Right lobe of liver (tissue), 6 donors: ENCODE measurements at regions not wholly inside any gene's neighbourhood (a gene's known extent, or its start where the extent isn't known, plus 50 kb on each side); places are given as distances from the start of the nearest gene placed in this dataset.

ENCODE experiments used
- ATAC-seq, 4 donors: fragments of 200-7000 bp; cut with Tn5 transposase; one replicate each; pipeline ENCODE4 v1.9.1; 2020; ENCODE audit warnings: mild to moderate bottlenecking in 4 of 4, moderate library complexity in 4 of 4
- DNase-seq, 3 donors: peaks; one replicate each; pipeline ENCODE4 v3.0.0-alpha.2; 2020
- H3K27ac ChIP-seq, 3 donors: fragments of 200-600 bp; one replicate each; pipeline ENCODE4 v1.8.0; 2022
- H3K27me3 ChIP-seq, 2 donors: fragments of 200-600 bp; one replicate each; pipeline ENCODE4 v1.8.0; 2022
- H3K36me3 ChIP-seq, 4 donors: fragments of 200-600 bp; sonication (generic) in 1 of 4; one replicate each; pipeline versions ENCODE4 v1.5.1 to v1.8.0; 2017 to 2022; ENCODE audit warnings: control low read depth in 1 of 4
- H3K4me1 ChIP-seq, 4 donors: fragments of 200-600 bp; sonication (generic) in 1 of 4; one replicate each; pipeline versions ENCODE4 v1.5.1 to v1.8.0; 2017 to 2022; ENCODE audit warnings: control low read depth in 1 of 4
- H3K4me3 ChIP-seq, 3 donors: fragments of 200-600 bp; one replicate each; pipeline ENCODE4 v1.8.0; 2022
- H3K9me3 ChIP-seq, 4 donors: fragments of 200-600 bp; sonication (generic) in 1 of 4; one replicate each; pipeline versions ENCODE4 v1.5.1 to v1.8.0; 2017 to 2022; ENCODE audit warnings: control low read depth in 1 of 4
- POLR2A ChIP-seq: fragments of 450-650 bp; IDR thresholded peaks from one replicate; pipeline ENCODE4 v1.6.1; 2017; ENCODE audit warnings: antibody characterized with exemption, mild to moderate bottlenecking
- WGBS: methylation state at CpG from one replicate; pipeline ENCODE4 v1.1.6; 2018; ENCODE audit warnings: low coverage, low lambda C conversion rate; ENCODE audit not compliant: insufficient coverage; ENCODE audit errors: missing lambda C conversion rate; 5-methylcytosine and 5-hydroxymethylcytosine counted together
- intact Hi-C, 2 donors: fragments of 100-400 bp; cut with DNase I; formaldehyde crosslinking; loops; one replicate each; pipeline versions ENCODE4 v1.11.2 to v1.14.1; 2022
- TF ChIP-seq, protein P1 (sequence below), 4 donors: fragments of 200-600 bp in 3 of 4; fragments of 450-650 bp in 1 of 4; IDR thresholded peaks; one replicate each; pipeline versions ENCODE4 v1.5.1 to v1.8.0; 2016 to 2022; ENCODE audit warnings: antibody characterized with exemption in 4 of 4, mild to moderate bottlenecking in 2 of 4
- donor health status: DM: no; HTN: yes; CAD: no.
- donor health status: DM: no; HTN: no; CAD: no.
- donor health status: DM: no; HTN: no; CAD: no.
- donor health status: DM: no; HTN: yes; CAD: no.
- donor health status: DM: no; HTN: yes; CAD: no.

DNA sequence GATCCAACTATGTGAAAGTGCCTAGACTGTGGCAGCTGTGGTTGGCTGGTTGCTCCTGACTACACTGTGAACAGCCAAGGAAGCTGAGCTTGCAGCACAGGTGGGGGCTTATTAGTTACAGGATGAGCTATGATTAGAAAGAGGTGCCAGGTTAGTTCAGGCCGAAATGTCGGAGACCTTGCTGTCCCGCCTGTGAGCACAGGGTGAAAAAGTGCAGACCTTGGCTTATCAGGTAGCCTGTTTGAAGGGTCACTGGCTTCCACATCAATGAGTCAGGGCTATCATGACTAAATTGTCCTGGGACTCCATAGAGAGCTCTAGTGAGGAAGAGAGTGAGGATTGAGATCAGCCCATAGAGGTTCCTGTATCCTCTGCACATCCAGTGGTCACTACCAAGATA is 114.3 kb upstream of the PLPPR1 start:
- no peaks in the 10 kb centered on the region for H3K27me3 ChIP-seq
- no peak for TF ChIP-seq POLR2A
- TF ChIP-seq, protein P1, sequence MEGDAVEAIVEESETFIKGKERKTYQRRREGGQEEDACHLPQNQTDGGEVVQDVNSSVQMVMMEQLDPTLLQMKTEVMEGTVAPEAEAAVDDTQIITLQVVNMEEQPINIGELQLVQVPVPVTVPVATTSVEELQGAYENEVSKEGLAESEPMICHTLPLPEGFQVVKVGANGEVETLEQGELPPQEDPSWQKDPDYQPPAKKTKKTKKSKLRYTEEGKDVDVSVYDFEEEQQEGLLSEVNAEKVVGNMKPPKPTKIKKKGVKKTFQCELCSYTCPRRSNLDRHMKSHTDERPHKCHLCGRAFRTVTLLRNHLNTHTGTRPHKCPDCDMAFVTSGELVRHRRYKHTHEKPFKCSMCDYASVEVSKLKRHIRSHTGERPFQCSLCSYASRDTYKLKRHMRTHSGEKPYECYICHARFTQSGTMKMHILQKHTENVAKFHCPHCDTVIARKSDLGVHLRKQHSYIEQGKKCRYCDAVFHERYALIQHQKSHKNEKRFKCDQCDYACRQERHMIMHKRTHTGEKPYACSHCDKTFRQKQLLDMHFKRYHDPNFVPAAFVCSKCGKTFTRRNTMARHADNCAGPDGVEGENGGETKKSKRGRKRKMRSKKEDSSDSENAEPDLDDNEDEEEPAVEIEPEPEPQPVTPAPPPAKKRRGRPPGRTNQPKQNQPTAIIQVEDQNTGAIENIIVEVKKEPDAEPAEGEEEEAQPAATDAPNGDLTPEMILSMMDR (IDR thresholded peaks at IDR 0.05) = no peak
- no peaks in the 10 kb centered on the region for H3K9me3 ChIP-seq
- WGBS = 80% methylated on average over 1 of the region's 3 CpGs
- DNase-seq = no peak
- intact Hi-C loops = no loop called here
- no peak overlapping the region for H3K4me3 ChIP-seq
- ATAC-seq = no peak
- H3K36me3 ChIP-seq = no peaks in the 10 kb centered on the region
- no peak overlapping the region for H3K27ac ChIP-seq
- H3K4me1 ChIP-seq = no peaks in the 10 kb centered on the region

DNA sequence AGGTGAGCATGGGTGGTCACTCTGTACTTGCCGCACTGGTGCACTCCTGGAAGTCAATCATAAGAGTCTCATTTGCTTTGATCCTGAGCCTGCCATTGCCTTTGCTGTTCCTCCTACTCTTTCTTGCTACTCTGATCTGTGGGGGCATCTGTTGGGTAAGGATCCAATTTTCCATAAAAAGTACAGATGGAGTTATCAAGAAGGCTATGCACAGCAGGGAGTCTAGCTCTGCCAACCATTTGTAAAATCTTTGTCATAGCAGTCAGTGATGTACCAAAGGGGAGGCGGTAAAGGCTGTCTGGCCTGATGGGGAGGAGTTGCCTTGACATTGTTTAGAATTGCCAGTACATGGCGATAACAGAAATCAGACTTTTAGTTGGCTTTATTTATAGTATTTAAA is 109.0 kb upstream of the PLPPR1 start:
- TF ChIP-seq POLR2A = no peak
- TF ChIP-seq, protein P1 (IDR thresholded peaks at IDR 0.05) = no peak
- Histone ChIP-seq H3K4me1 (no peaks in the 10 kb centered on the region), H3K27ac (no peak overlapping the region), H3K27me3 (no peaks in the 10 kb centered on the region), H3K4me3 (no peak overlapping the region), H3K9me3 (no peaks in the 10 kb centered on the region), H3K36me3 (no peaks in the 10 kb centered on the region)
- ATAC-seq = no peak
- WGBS = 82% methylated on average over 3 of the region's 3 CpGs
- no peak for DNase-seq
- intact Hi-C loops = no loop called here

GRCh38 chr9:100926366-100926765 is 102.2 kb upstream of the PLPPR1 start:
- no peak overlapping the region for H3K4me3 ChIP-seq
- 38% methylated on average over 2 of the region's 2 CpGs for WGBS
- no peaks in the 10 kb centered on the region for H3K27me3 ChIP-seq
- H3K9me3 ChIP-seq = no peaks in the 10 kb centered on the region
- TF ChIP-seq, protein P1 (IDR thresholded peaks at IDR 0.05) = no peak
- no peak for TF ChIP-seq POLR2A
- no peaks in the 10 kb centered on the region for H3K4me1 ChIP-seq
- DNase-seq (no peak), ATAC-seq (no peak)
- no peak overlapping the region for H3K27ac ChIP-seq
- intact Hi-C loops = no loop called here
- no peaks in the 10 kb centered on the region for H3K36me3 ChIP-seq

- no peaks in the 10 kb centered on the region for H3K9me3 ChIP-seq
- H3K36me3 ChIP-seq = no peaks in the 10 kb centered on the region
- H3K4me3 ChIP-seq = no peak overlapping the region
- TF ChIP-seq POLR2A = no peak
- TF ChIP-seq, protein P1 (IDR thresholded peaks at IDR 0.05) = no peak
- intact Hi-C loops = no loop called here
- no peaks in the 10 kb centered on the region for H3K4me1 ChIP-seq
- ATAC-seq (no peak), DNase-seq (no peak)
- WGBS = 82% methylated on average over 2 of the region's 2 CpGs
- no peaks in the 10 kb centered on the region for H3K27me3 ChIP-seq
- no peak overlapping the region for H3K27ac ChIP-seq
These were observed 100.8 kb upstream of the PLPPR1 start for GRCh38 chr9:100927763-100928162.

DNA sequence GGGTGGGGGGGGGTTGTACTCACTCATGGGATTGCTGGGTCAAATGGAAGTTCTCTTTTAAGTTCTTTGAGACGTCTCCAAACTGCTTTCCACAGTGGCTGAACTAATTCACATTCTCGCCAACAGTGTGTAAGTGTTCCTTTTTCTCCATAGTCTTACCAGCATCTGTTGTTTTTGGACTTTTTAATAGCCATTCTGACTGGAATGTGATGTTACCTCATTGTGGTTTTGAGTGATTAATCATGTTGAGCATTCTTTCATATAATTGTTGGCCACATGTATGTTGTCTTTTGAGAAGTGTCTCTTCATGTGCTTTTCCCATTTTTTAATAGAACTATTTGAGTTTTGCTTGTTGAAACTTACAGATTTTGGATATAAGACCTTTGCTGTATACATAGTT is 94.9 kb upstream of the PLPPR1 start:
- DNase-seq (no peak), ATAC-seq (no peak)
- Histone ChIP-seq H3K27me3 (no peaks in the 10 kb centered on the region), H3K36me3 (no peaks in the 10 kb centered on the region), H3K9me3 (no peaks in the 10 kb centered on the region), H3K4me3 (no peak overlapping the region), H3K4me1 (no peaks in the 10 kb centered on the region), H3K27ac (no peak overlapping the region)
- intact Hi-C loops = no loop called here
- WGBS = 48% methylated on average over 2 of the region's 2 CpGs
- TF ChIP-seq, protein P1 (IDR thresholded peaks at IDR 0.05) = no peak
- TF ChIP-seq POLR2A = no peak
